HEK293 (cell line): ENCODE measurements at regions not wholly inside any gene's neighbourhood (a gene's known extent, or its start where the extent isn't known, plus 50 kb on each side); places are given as distances from the start of the nearest gene placed in this dataset.

Experiments used
- CTCF ChIA-PET: fragments of 350-600 bp; formaldehyde crosslinking; extraction: SDS; loops from one replicate; lab custom pipeline; 2021; ENCODE audit warnings: antibody characterized with exemption; lab: Yijun Ruan, JAX
- POLR2A ChIA-PET: fragments of 300-600 bp; formaldehyde crosslinking; extraction: SDS; loops from one replicate; lab custom pipeline; 2020; ENCODE audit warnings: antibody characterized with exemption, inconsistent platforms; lab: Yijun Ruan, JAX
- H3K27ac ChIP-seq: fragments of 200-500 bp; sonication (Bioruptor generic); 2 replicates; pipeline ENCODE4 v1.5.1; 2014; ENCODE audit warnings: low read depth, low read length, control low read depth, inconsistent platforms; ENCODE audit errors: extremely low read depth
- H3K36me3 ChIP-seq, 2 experiments: fragments of 200-500 bp in 1 of 2; sonication (Bioruptor generic) in 1 of 2; 1 replicate in 1 of 2; 2 replicates in 1 of 2; pipeline ENCODE4 v1.5.1; 2014 to 2017; ENCODE audit warnings: inconsistent platforms in 2 of 2, low read length in 2 of 2; ENCODE audit not compliant: control insufficient read depth in 2 of 2, insufficient read depth in 1 of 2
- H3K4me1 ChIP-seq: fragments of 200-500 bp; sonication (Bioruptor generic); 2 replicates; pipeline ENCODE4 v1.5.1; 2014; ENCODE audit warnings: mild to moderate bottlenecking, low read length, inconsistent platforms; ENCODE audit not compliant: control insufficient read depth, insufficient read depth
- H3K4me3 ChIP-seq: 2 replicates; pipeline ENCODE4 v1.5.1; 2011; ENCODE audit warnings: low read depth, mild to moderate bottlenecking, control low read depth, low read length, moderate library complexity
- H3K9me3 ChIP-seq: fragments of 200-500 bp; sonication (Bioruptor generic); 2 replicates; pipeline ENCODE4 v1.5.1; 2014; ENCODE audit warnings: low read depth, low read length, inconsistent platforms; ENCODE audit not compliant: control insufficient read depth, insufficient read depth
- GLI2 ChIP-seq: fragments of 450-650 bp; formaldehyde crosslinking; IDR thresholded peaks from 2 replicates; pipeline ENCODE4; 2017; ENCODE audit warnings: missing biosample characterization, missing genetic modification characterization, low read depth, borderline replicate concordance
- KLF10 ChIP-seq: fragments of 450-650 bp; IDR thresholded peaks from 2 replicates; pipeline ENCODE4 v1.5.1; 2018; ENCODE audit warnings: missing biosample characterization, mild to moderate bottlenecking, missing genetic modification characterization
- MZF1 ChIP-seq: fragments of 450-650 bp; formaldehyde crosslinking; IDR thresholded peaks from 2 replicates; pipeline ENCODE4 v1.5.1; 2017; ENCODE audit warnings: missing biosample characterization, missing genetic modification characterization, borderline replicate concordance
- SALL2 ChIP-seq: fragments of 450-650 bp; formaldehyde crosslinking; IDR thresholded peaks from 2 replicates; pipeline ENCODE4 v1.5.0; 2017; ENCODE audit warnings: missing biosample characterization, mild to moderate bottlenecking, missing genetic modification characterization, borderline replicate concordance
- SCRT1 ChIP-seq: fragments of 450-650 bp; formaldehyde crosslinking; IDR thresholded peaks from 2 replicates; pipeline ENCODE4 v1.5.1; 2016; ENCODE audit warnings: missing biosample characterization, missing genetic modification characterization, borderline replicate concordance
- SP2 ChIP-seq: fragments of 450-650 bp; formaldehyde crosslinking; IDR thresholded peaks from 2 replicates; pipeline ENCODE4 v1.5.1; 2016; ENCODE audit warnings: missing biosample characterization, missing genetic modification characterization
- ZFHX2 ChIP-seq: fragments of 450-650 bp; formaldehyde crosslinking; conservative IDR thresholded peaks from 2 replicates; pipeline ENCODE4 v1.5.1; 2016; ENCODE audit warnings: missing biosample characterization, missing genetic modification characterization
- ZFP41 ChIP-seq: fragments of 450-650 bp; formaldehyde crosslinking; IDR thresholded peaks from 2 replicates; pipeline ENCODE4 v1.5.1; 2016; ENCODE audit warnings: missing biosample characterization, missing genetic modification characterization, borderline replicate concordance
- ZIC2 ChIP-seq: fragments of 450-650 bp; formaldehyde crosslinking; IDR thresholded peaks from 2 replicates; pipeline ENCODE4 v1.5.1; 2016; ENCODE audit warnings: missing biosample characterization, missing genetic modification characterization
- ZNF138 ChIP-seq: fragments of 450-650 bp; formaldehyde crosslinking; IDR thresholded peaks from 2 replicates; pipeline ENCODE4 v1.5.1; 2016; ENCODE audit warnings: missing biosample characterization, missing genetic modification characterization, borderline replicate concordance
- ZNF155 ChIP-seq: fragments of 450-650 bp; formaldehyde crosslinking; IDR thresholded peaks from 2 replicates; pipeline ENCODE4 v1.5.1; 2016; ENCODE audit warnings: missing biosample characterization, missing genetic modification characterization
- ZNF223 ChIP-seq: fragments of 450-650 bp; formaldehyde crosslinking; IDR thresholded peaks from 2 replicates; pipeline ENCODE4 v1.5.1; 2016; ENCODE audit warnings: missing biosample characterization, missing genetic modification characterization
- ZNF24 ChIP-seq: fragments of 450-650 bp; formaldehyde crosslinking; IDR thresholded peaks from 2 replicates; pipeline ENCODE4 v1.5.1; 2016; ENCODE audit warnings: missing biosample characterization, missing genetic modification characterization
- ZNF366 ChIP-seq: fragments of 450-650 bp; formaldehyde crosslinking; conservative IDR thresholded peaks from 2 replicates; pipeline ENCODE4 v1.5.1; 2016; ENCODE audit warnings: missing biosample characterization, missing genetic modification characterization
- ZNF510 ChIP-seq: fragments of 450-650 bp; formaldehyde crosslinking; IDR thresholded peaks from 2 replicates; pipeline ENCODE4 v1.5.1; 2018; ENCODE audit warnings: mild to moderate bottlenecking, missing genetic modification characterization, missing biosample characterization; ENCODE audit not compliant: insufficient replicate concordance
- ZNF514 ChIP-seq: fragments of 450-650 bp; formaldehyde crosslinking; IDR thresholded peaks from 2 replicates; pipeline ENCODE4 v1.5.1; 2016; ENCODE audit warnings: missing biosample characterization, missing genetic modification characterization
- ZNF529 ChIP-seq: fragments of 450-650 bp; formaldehyde crosslinking; IDR thresholded peaks from 2 replicates; pipeline ENCODE4 v1.5.1; 2017; ENCODE audit warnings: missing genetic modification characterization, missing biosample characterization; ENCODE audit not compliant: insufficient replicate concordance
- ZNF530 ChIP-seq: fragments of 450-650 bp; formaldehyde crosslinking; IDR thresholded peaks from 2 replicates; pipeline ENCODE4 v1.5.1; 2016; ENCODE audit warnings: low read depth, missing biosample characterization, missing genetic modification characterization
- ZNF600 ChIP-seq: fragments of 450-650 bp; formaldehyde crosslinking; IDR thresholded peaks from 2 replicates; pipeline ENCODE4 v1.5.1; 2016; ENCODE audit warnings: missing biosample characterization, missing genetic modification characterization
- ZNF624 ChIP-seq: fragments of 450-650 bp; formaldehyde crosslinking; IDR thresholded peaks from 2 replicates; pipeline ENCODE4 v1.5.1; 2017; ENCODE audit warnings: missing biosample characterization, missing genetic modification characterization
- ZNF626 ChIP-seq: fragments of 450-650 bp; sonication (Bioruptor Pico); formaldehyde crosslinking; IDR thresholded peaks from 2 replicates; pipeline ENCODE4 v1.5.1; 2018; ENCODE audit warnings: missing biosample characterization, missing genetic modification characterization, inconsistent platforms
- ZNF654 ChIP-seq: fragments of 450-650 bp; formaldehyde crosslinking; IDR thresholded peaks from 2 replicates; pipeline ENCODE4 v1.5.1; 2016; ENCODE audit warnings: low read depth, missing biosample characterization, missing genetic modification characterization
- ZNF785 ChIP-seq: fragments of 450-650 bp; formaldehyde crosslinking; IDR thresholded peaks from 2 replicates; pipeline ENCODE4 v1.5.1; 2016; ENCODE audit warnings: missing biosample characterization, missing genetic modification characterization
- TF ChIP-seq, protein P1 (sequence below): fragments of 450-650 bp; formaldehyde crosslinking; conservative IDR thresholded peaks from 2 replicates; pipeline ENCODE4 v1.5.1; 2016; ENCODE audit warnings: low read depth, missing biosample characterization, missing genetic modification characterization
- TF ChIP-seq, protein P2 (sequence below): fragments of 450-650 bp; formaldehyde crosslinking; IDR thresholded peaks from 2 replicates; pipeline ENCODE4 v1.5.1; 2016; ENCODE audit warnings: missing biosample characterization, missing genetic modification characterization
- TF ChIP-seq, protein P3 (sequence below): fragments of 450-650 bp; formaldehyde crosslinking; IDR thresholded peaks from 2 replicates; pipeline ENCODE4 v1.5.1; 2017; ENCODE audit warnings: missing biosample characterization, missing genetic modification characterization

DNA sequence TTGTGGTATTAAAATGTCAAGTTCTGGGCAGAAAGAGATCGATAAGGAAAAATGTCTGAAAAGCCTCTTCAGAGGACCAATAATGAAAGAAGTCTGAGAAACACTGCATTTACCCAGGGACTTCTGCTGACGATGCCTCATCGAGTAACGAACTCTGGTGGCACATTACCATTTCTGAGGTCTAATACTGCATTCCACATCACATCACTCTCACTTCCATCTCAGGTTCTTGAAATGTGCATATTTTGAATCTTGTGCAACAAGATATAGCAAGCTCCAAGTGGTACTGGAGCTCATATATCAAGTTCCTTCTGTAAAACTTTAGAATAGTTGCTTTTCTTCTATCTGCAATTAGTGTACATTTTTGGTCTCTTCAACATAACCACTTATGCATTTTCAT, 619.1 kb upstream of the DDX18 start (continued):
- TF ChIP-seq, protein P1, sequence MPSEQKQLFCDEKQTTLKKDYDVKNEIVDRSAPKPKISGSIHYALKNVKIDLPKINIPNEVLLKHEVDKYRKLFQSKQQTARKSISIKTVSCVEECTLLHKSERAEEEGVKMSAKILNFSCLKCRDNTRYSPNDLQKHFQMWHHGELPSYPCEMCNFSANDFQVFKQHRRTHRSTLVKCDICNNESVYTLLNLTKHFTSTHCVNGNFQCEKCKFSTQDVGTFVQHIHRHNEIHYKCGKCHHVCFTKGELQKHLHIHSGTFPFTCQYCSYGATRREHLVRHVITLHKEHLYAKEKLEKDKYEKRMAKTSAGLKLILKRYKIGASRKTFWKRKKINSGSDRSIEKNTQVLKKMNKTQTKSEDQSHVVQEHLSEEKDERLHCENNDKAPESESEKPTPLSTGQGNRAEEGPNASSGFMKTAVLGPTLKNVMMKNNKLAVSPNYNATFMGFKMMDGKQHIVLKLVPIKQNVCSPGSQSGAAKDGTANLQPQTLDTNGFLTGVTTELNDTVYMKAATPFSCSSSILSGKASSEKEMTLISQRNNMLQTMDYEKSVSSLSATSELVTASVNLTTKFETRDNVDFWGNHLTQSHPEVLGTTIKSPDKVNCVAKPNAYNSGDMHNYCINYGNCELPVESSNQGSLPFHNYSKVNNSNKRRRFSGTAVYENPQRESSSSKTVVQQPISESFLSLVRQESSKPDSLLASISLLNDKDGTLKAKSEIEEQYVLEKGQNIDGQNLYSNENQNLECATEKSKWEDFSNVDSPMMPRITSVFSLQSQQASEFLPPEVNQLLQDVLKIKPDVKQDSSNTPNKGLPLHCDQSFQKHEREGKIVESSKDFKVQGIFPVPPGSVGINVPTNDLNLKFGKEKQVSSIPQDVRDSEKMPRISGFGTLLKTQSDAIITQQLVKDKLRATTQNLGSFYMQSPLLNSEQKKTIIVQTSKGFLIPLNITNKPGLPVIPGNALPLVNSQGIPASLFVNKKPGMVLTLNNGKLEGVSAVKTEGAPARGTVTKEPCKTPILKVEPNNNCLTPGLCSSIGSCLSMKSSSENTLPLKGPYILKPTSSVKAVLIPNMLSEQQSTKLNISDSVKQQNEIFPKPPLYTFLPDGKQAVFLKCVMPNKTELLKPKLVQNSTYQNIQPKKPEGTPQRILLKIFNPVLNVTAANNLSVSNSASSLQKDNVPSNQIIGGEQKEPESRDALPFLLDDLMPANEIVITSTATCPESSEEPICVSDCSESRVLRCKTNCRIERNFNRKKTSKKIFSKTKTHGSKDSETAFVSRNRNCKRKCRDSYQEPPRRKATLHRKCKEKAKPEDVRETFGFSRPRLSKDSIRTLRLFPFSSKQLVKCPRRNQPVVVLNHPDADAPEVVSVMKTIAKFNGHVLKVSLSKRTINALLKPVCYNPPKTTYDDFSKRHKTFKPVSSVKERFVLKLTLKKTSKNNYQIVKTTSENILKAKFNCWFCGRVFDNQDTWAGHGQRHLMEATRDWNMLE: no peak
- TF ChIP-seq, protein P2, sequence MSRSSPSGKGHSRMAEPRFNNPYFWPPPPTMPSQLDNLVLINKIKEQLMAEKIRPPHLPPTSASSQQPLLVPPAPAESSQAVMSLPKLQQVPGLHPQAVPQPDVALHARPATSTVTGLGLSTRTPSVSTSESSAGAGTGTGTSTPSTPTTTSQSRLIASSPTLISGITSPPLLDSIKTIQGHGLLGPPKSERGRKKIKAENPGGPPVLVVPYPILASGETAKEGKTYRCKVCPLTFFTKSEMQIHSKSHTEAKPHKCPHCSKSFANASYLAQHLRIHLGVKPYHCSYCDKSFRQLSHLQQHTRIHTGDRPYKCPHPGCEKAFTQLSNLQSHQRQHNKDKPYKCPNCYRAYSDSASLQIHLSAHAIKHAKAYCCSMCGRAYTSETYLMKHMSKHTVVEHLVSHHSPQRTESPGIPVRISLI (tag by site-specific recombination): no peak
- TF ChIP-seq ZNF785 (tag by site-specific recombination) (no peak), ZNF510 (tag by site-specific recombination) (no peak), ZNF600 (no peak)
- TF ChIP-seq, all 188 proteins: peak for 0

DNA sequence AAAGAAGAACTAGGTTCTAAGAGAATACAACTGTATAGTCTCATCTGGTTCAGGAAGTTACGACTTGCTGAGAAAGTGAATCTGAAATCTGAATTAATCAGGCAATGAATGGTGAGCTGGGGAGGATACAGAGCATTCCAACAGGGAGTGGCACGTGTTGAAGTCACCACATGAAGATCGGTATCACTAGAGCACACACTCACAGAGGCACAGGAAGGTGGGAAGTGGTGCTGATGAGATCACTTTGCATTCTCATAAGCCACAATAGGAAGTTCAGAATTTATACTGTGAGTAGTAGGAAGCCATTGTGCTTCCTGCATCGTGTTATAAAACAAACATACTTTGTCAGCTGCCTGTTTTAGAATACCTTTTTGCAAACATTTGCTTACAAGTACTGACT, 615.0 kb upstream of the DDX18 start:
- Histone ChIP-seq H3K36me3 (no peaks in the 10 kb centered on the region), H3K4me3 (no peak overlapping the region), H3K4me1 (no peaks in the 10 kb centered on the region), H3K9me3 (no peaks in the 10 kb centered on the region), H3K27ac (no peak overlapping the region)
- TF ChIP-seq, protein P2 (tag by site-specific recombination): no peak
- TF ChIP-seq ZNF654 (tag by site-specific recombination): no peak
- CTCF ChIA-PET: no interaction called here
- POLR2A ChIA-PET: no interaction called here

DNA sequence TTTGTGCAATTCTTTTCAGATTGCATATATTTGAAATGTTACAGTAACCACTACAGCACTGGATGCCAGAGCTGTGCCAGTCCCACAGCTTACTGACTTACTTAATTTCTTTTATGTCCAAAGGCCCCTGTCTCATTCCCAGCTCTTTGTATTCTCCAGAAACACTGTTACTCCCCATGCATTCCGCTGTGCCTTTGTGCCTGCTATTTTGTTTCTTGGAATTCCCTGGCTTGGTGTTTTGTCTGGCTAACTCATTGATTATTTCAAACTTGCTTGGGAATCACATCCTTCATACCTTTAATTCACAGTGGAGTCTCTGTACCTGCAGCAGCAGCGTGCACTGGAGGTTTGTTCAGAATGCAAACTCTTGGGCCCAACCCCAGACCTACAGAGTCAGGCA, 601.9 kb upstream of the DDX18 start:
- Histone ChIP-seq H3K36me3 (no peaks in the 10 kb centered on the region), H3K4me3 (no peak overlapping the region), H3K9me3 (no peaks in the 10 kb centered on the region), H3K4me1 (no peaks in the 10 kb centered on the region), H3K27ac (no peak overlapping the region)
- CTCF ChIA-PET: interaction anchor here (0.5 kb wide), 1 partner anchor 516 kb away, joined by 3 read pairs; no protein-coding TSS in a partner anchor
- TF ChIP-seq ZNF138 (tag by site-specific recombination) (no peak), ZNF366 (tag by site-specific recombination) (no peak), KLF10 (tag by site-specific recombination) (no peak), ZFP41 (tag by site-specific recombination) (no peak), ZIC2 (no peak), ZNF223 (tag by site-specific recombination) (no peak), ZNF626 (tag by site-specific recombination) (no peak), SP2 (tag by site-specific recombination) (no peak), GLI2 (no peak), SCRT1 (no peak), ZNF624 (tag by site-specific recombination) (no peak), ZFHX2 (tag by site-specific recombination) (no peak), ZNF514 (tag by site-specific recombination) (no peak), ZNF530 (tag by site-specific recombination) (no peak), MZF1 (tag by site-specific recombination) (no peak), ZNF24 (tag by site-specific recombination) (no peak), SALL2 (tag by site-specific recombination) (no peak), ZNF529 (tag by site-specific recombination) (no peak), ZNF155 (tag by site-specific recombination) (no peak)
- TF ChIP-seq, protein P3, sequence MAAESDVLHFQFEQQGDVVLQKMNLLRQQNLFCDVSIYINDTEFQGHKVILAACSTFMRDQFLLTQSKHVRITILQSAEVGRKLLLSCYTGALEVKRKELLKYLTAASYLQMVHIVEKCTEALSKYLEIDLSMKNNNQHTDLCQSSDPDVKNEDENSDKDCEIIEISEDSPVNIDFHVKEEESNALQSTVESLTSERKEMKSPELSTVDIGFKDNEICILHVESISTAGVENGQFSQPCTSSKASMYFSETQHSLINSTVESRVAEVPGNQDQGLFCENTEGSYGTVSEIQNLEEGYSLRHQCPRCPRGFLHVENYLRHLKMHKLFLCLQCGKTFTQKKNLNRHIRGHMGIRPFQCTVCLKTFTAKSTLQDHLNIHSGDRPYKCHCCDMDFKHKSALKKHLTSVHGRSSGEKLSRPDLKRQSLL (tag by site-specific recombination): no peak
- POLR2A ChIA-PET: no interaction called here
